ENCODE measurements at regions not wholly inside any gene's neighbourhood (a gene's known extent, or its start where the extent isn't known, plus 50 kb on each side); places are given as distances from the start of the nearest gene placed in this dataset.

GRCh38 chr10:53491774-53492173 lies 719.2 kb upstream of the MBL2 start:
- no peaks in the 10 kb centered on the region for H3K79me2 ChIP-seq (ENCODE audit: insufficient read depth, low read length)
- H3K27me3 ChIP-seq (ENCODE audit: insufficient read depth, low read length, poor library complexity) = no peaks in the 10 kb centered on the region
- no peaks in the 10 kb centered on the region for H3K9me3 ChIP-seq (ENCODE audit: insufficient read depth, low read length, severe bottlenecking)
- H3K27ac ChIP-seq (ENCODE audit: low read length) = no peak overlapping the region
- H4K20me1 ChIP-seq (ENCODE audit: insufficient read depth, low read length) = no peaks in the 10 kb centered on the region
- no peak for ATAC-seq (ENCODE audit: insufficient read depth, low read depth)
- no peak for TF ChIP-seq CTCF (IDR thresholded peaks at IDR 0.05; ENCODE audit: borderline replicate concordance, extremely low read depth, low read length, poor library complexity, severe bottlenecking)
- TF ChIP-seq EZH2 (IDR thresholded peaks at IDR 0.05; ENCODE audit: borderline replicate concordance, low read depth, low read length, severe bottlenecking) = no peak
- H3K4me3 ChIP-seq (ENCODE audit: low read depth in 1 of 2, low read length in 2 of 2) = no peak overlapping the region
- DNase-seq = no peak
- no peak overlapping the region for H2AFZ ChIP-seq (ENCODE audit: low read depth, low read length)
- H3K4me2 ChIP-seq (ENCODE audit: insufficient read depth, low read length) = no peak overlapping the region
- no peak overlapping the region for H3K9ac ChIP-seq (ENCODE audit: low read depth, low read length)
- H3K36me3 ChIP-seq (ENCODE audit: insufficient read depth, low read length) = no peaks in the 10 kb centered on the region
- no peaks in the 10 kb centered on the region for H3K4me1 ChIP-seq (ENCODE audit: insufficient read depth, low read length)

- H3K4me2 ChIP-seq (ENCODE audit: insufficient read depth, low read length) = no peak overlapping the region
- H3K27ac ChIP-seq (ENCODE audit: low read length) = no peak overlapping the region
- no peak for DNase-seq
- H3K9ac ChIP-seq (ENCODE audit: low read depth, low read length) = no peak overlapping the region
- no peak overlapping the region for H2AFZ ChIP-seq (ENCODE audit: low read depth, low read length)
- peaks cover 2% of the 10 kb centered on the region for H3K9me3 ChIP-seq (ENCODE audit: insufficient read depth, low read length, severe bottlenecking)
- no peaks in the 10 kb centered on the region for H3K27me3 ChIP-seq (ENCODE audit: insufficient read depth, low read length, poor library complexity)
- H3K4me3 ChIP-seq (ENCODE audit: low read depth in 1 of 2, low read length in 2 of 2) = no peak overlapping the region
- no peak for ATAC-seq (ENCODE audit: insufficient read depth, low read depth)
- H3K4me1 ChIP-seq (ENCODE audit: insufficient read depth, low read length) = no peaks in the 10 kb centered on the region
- TF ChIP-seq EZH2 (IDR thresholded peaks at IDR 0.05; ENCODE audit: borderline replicate concordance, low read depth, low read length, severe bottlenecking) (no peak), CTCF (IDR thresholded peaks at IDR 0.05; ENCODE audit: borderline replicate concordance, extremely low read depth, low read length, poor library complexity, severe bottlenecking) (no peak)
- no peaks in the 10 kb centered on the region for H3K79me2 ChIP-seq (ENCODE audit: insufficient read depth, low read length)
- no peaks in the 10 kb centered on the region for H3K36me3 ChIP-seq (ENCODE audit: insufficient read depth, low read length)
- H4K20me1 ChIP-seq (ENCODE audit: insufficient read depth, low read length) = no peaks in the 10 kb centered on the region
Observed at GRCh38 chr10:53490553-53490952, 718.0 kb upstream of the MBL2 start.

- Histone ChIP-seq H3K27ac (ENCODE audit: low read length) (no peak overlapping the region), H3K9ac (ENCODE audit: low read depth, low read length) (no peak overlapping the region), H3K79me2 (ENCODE audit: insufficient read depth, low read length) (no peaks in the 10 kb centered on the region), H4K20me1 (ENCODE audit: insufficient read depth, low read length) (no peaks in the 10 kb centered on the region), H3K4me1 (ENCODE audit: insufficient read depth, low read length) (no peaks in the 10 kb centered on the region), H3K27me3 (ENCODE audit: insufficient read depth, low read length, poor library complexity) (no peaks in the 10 kb centered on the region), H3K4me3 (ENCODE audit: low read depth in 1 of 2, low read length in 2 of 2) (no peak overlapping the region), H3K4me2 (ENCODE audit: insufficient read depth, low read length) (no peak overlapping the region), H2AFZ (ENCODE audit: low read depth, low read length) (no peak overlapping the region), H3K36me3 (ENCODE audit: insufficient read depth, low read length) (no peaks in the 10 kb centered on the region), H3K9me3 (ENCODE audit: insufficient read depth, low read length, severe bottlenecking) (peaks cover 2% of the 10 kb centered on the region)
- ATAC-seq (ENCODE audit: insufficient read depth, low read depth) = no peak
- TF ChIP-seq CTCF (IDR thresholded peaks at IDR 0.05; ENCODE audit: borderline replicate concordance, extremely low read depth, low read length, poor library complexity, severe bottlenecking) (no peak), EZH2 (IDR thresholded peaks at IDR 0.05; ENCODE audit: borderline replicate concordance, low read depth, low read length, severe bottlenecking) (no peak)
- no peak for DNase-seq
Observed at GRCh38 chr10:53489335-53490182, 717.0 kb upstream of the MBL2 start.
